ENCODE measurements at regions not wholly inside any gene's neighbourhood (a gene's known extent, or its start where the extent isn't known, plus 50 kb on each side); places are given as distances from the start of the nearest gene placed in this dataset.

GRCh38 chr3:18738393-18739098 lies 313.4 kb upstream of the SATB1 start:
- Histone ChIP-seq H3K4me3 (no peak overlapping the region), H3K27ac (no peak overlapping the region), H3K27me3 (no peaks in the 10 kb centered on the region), H3K36me3 (no peaks in the 10 kb centered on the region), H3K4me1 (no peaks in the 10 kb centered on the region), H3K9me3 (no peaks in the 10 kb centered on the region)
- no peak for DNase-seq (ENCODE audit: low spot score in 2 of 2)
- TF ChIP-seq EP300 (IDR thresholded peaks at IDR 0.05) (no peak), POLR2A (IDR thresholded peaks at IDR 0.05) (no peak), CTCF (IDR thresholded peaks at IDR 0.05) (no peak), POLR2AphosphoS5 (IDR thresholded peaks at IDR 0.05) (no peak)
- WGBS = 88% methylated on average over 1 of the region's 1 CpG

DNA sequence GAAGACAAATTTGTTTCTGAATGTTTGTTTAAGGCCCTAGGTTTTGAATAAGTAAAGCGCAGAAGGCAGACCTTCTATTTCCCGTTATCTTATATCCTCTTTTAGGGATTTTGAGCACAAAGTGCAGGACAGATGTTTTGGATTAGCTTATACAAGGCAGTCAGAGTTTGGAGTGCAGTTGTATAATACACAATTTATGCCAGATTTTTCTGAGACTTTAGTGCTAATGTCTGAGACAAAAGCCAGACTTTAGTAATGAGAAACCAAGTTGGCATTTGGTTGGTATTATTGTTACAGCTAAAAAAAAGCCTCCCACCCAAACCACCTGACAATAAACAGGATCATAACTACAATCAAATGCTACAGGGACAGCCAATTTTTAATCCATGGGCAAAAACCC lies 309.9 kb upstream of the SATB1 start:
- Histone ChIP-seq H3K36me3 (no peaks in the 10 kb centered on the region), H3K27ac (no peak overlapping the region), H3K4me3 (no peak overlapping the region), H3K4me1 (no peaks in the 10 kb centered on the region), H3K27me3 (no peaks in the 10 kb centered on the region), H3K9me3 (no peaks in the 10 kb centered on the region)
- no peak for DNase-seq (ENCODE audit: low spot score in 2 of 2)
- WGBS = 73% methylated on average over 2 of the region's 2 CpGs
- TF ChIP-seq POLR2A (IDR thresholded peaks at IDR 0.05) = no peak
- TF ChIP-seq CTCF (IDR thresholded peaks at IDR 0.05) = no peak
- no peak for TF ChIP-seq EP300 (IDR thresholded peaks at IDR 0.05)

DNA sequence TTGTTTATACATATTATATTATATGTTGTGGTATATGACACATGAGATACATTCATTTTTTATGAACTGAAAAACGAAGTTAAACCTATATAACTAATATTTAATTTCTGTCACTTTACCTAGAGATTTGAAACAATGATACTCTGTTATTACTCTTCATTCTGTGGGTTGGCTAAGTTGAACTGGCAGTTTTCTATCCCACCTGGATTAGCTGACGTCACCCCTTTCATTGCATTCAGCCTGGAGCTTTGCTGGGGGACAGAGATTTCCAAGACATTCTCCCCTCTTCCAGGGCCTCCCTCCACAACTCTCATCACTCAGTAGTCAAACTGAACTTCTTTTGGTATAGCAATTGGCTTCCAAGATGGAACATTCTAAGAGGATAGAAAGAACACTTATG lies 309.2 kb upstream of the SATB1 start:
- WGBS = 87% methylated on average over 2 of the region's 2 CpGs
- Histone ChIP-seq H3K4me3 (no peak overlapping the region), H3K36me3 (no peaks in the 10 kb centered on the region), H3K27me3 (no peaks in the 10 kb centered on the region), H3K27ac (no peak overlapping the region), H3K4me1 (no peaks in the 10 kb centered on the region), H3K9me3 (no peaks in the 10 kb centered on the region)
- TF ChIP-seq POLR2A (IDR thresholded peaks at IDR 0.05) (no peak), POLR2AphosphoS5 (IDR thresholded peaks at IDR 0.05) (no peak), EP300 (IDR thresholded peaks at IDR 0.05) (no peak), CTCF (IDR thresholded peaks at IDR 0.05) (no peak)
- no peak for DNase-seq (ENCODE audit: low spot score in 2 of 2)

GRCh38 chr3:18732474-18732873 lies 307.3 kb upstream of the SATB1 start:
- DNase-seq (ENCODE audit: low spot score in 2 of 2) = no peak
- TF ChIP-seq POLR2AphosphoS5 (IDR thresholded peaks at IDR 0.05) = no peak
- no peak for TF ChIP-seq POLR2A (IDR thresholded peaks at IDR 0.05)
- TF ChIP-seq EP300 (IDR thresholded peaks at IDR 0.05) = no peak
- TF ChIP-seq CTCF (IDR thresholded peaks at IDR 0.05) = no peak
- Histone ChIP-seq H3K9me3 (no peaks in the 10 kb centered on the region), H3K27ac (no peak overlapping the region), H3K36me3 (no peaks in the 10 kb centered on the region), H3K4me1 (no peaks in the 10 kb centered on the region), H3K27me3 (no peaks in the 10 kb centered on the region), H3K4me3 (no peak overlapping the region)
- 32% methylated on average over 1 of the region's 1 CpG for WGBS

GRCh38 chr3:18730491-18730890 lies 305.4 kb upstream of the SATB1 start:
- DNase-seq (ENCODE audit: low spot score in 2 of 2) = no peak
- no peak overlapping the region for H3K4me3 ChIP-seq
- no peaks in the 10 kb centered on the region for H3K9me3 ChIP-seq
- H3K27me3 ChIP-seq = no peaks in the 10 kb centered on the region
- WGBS = 78% methylated on average over 2 of the region's 2 CpGs
- TF ChIP-seq EP300 (IDR thresholded peaks at IDR 0.05) (no peak), POLR2A (IDR thresholded peaks at IDR 0.05) (no peak), POLR2AphosphoS5 (IDR thresholded peaks at IDR 0.05) (no peak), CTCF (IDR thresholded peaks at IDR 0.05) (no peak)
- no peaks in the 10 kb centered on the region for H3K36me3 ChIP-seq
- H3K4me1 ChIP-seq = peaks cover 4% of the 10 kb centered on the region
- H3K27ac ChIP-seq = no peak overlapping the region

Measured in suprapubic skin (tissue), 4 donors.